ENCODE measurements at regions not wholly inside any gene's neighbourhood (a gene's known extent, or its start where the extent isn't known, plus 50 kb on each side); places are given as distances from the start of the nearest gene placed in this dataset.

DNA sequence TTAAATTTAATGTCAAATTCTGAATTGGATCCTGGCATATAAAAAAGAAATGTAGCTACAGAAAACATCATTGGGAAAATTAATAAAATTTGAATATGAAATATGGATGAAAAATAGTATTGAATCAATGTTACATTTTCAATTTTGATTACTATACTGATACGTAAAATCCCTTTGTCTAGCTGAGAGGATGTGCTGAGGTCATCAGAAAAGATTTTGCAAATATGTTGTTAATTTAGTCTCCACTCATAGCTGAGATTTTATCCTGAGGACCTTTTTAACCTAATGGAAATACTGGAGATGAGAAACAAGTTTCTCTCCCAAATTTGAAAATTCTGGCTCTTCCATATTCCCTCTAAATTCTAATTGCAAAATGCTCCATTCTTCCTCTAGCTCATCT lies 84.4 kb upstream of the ADAMTS16 start:
- TF ChIP-seq, protein P1, sequence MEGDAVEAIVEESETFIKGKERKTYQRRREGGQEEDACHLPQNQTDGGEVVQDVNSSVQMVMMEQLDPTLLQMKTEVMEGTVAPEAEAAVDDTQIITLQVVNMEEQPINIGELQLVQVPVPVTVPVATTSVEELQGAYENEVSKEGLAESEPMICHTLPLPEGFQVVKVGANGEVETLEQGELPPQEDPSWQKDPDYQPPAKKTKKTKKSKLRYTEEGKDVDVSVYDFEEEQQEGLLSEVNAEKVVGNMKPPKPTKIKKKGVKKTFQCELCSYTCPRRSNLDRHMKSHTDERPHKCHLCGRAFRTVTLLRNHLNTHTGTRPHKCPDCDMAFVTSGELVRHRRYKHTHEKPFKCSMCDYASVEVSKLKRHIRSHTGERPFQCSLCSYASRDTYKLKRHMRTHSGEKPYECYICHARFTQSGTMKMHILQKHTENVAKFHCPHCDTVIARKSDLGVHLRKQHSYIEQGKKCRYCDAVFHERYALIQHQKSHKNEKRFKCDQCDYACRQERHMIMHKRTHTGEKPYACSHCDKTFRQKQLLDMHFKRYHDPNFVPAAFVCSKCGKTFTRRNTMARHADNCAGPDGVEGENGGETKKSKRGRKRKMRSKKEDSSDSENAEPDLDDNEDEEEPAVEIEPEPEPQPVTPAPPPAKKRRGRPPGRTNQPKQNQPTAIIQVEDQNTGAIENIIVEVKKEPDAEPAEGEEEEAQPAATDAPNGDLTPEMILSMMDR (IDR thresholded peaks at IDR 0.05), result no peak
- no peak for TF ChIP-seq POLR2A (IDR thresholded peaks at IDR 0.05)

Data from esophagus squamous epithelium (tissue), 4 donors.